NCI-H510A treated with DMSO at 0.1 percent for 48 hours (cell line): ENCODE measurements at regions not wholly inside any gene's neighbourhood (a gene's known extent, or its start where the extent isn't known, plus 50 kb on each side); places are given as distances from the start of the nearest gene placed in this dataset.

Source experiments
- DNase-seq: peaks from one replicate; lab custom pipeline; 2025; lab: John Stamatoyannopoulos, UW

- DNase-seq, result no peak
These were observed 100.4 kb downstream of the RFLNA start for GRCh38 chr12:124395284-124395752.

- DNase-seq, result no peak
These were observed 99.7 kb downstream of the RFLNA start for GRCh38 chr12:124394462-124395128.

- no peak for DNase-seq
These were observed 98.9 kb downstream of the RFLNA start for GRCh38 chr12:124393831-124394230.

- DNase-seq, result no peak
These were observed 98.5 kb downstream of the RFLNA start for GRCh38 chr12:124393414-124393790.

- DNase-seq, result peak; percentile 57
These were observed 97.9 kb downstream of the RFLNA start for GRCh38 chr12:124392667-124393413.

GRCh38 chr12:124392271-124392666, 97.4 kb downstream of the RFLNA start:
- DNase-seq, result peak; percentile 46

- DNase-seq, result no peak
These were observed 96.7 kb downstream of the RFLNA start for GRCh38 chr12:124391340-124392261.

GRCh38 chr12:124390442-124391097, 95.7 kb downstream of the RFLNA start:
- DNase-seq, result no peak

GRCh38 chr12:124389725-124390441, 95.0 kb downstream of the RFLNA start:
- no peak for DNase-seq

- DNase-seq, result peak; percentile 69
These were observed 94.3 kb downstream of the RFLNA start for GRCh38 chr12:124389138-124389724.

GRCh38 chr12:124388679-124389137, 93.8 kb downstream of the RFLNA start:
- peak; percentile 82 for DNase-seq

GRCh38 chr12:124388038-124388671, 93.3 kb downstream of the RFLNA start:
- no peak for DNase-seq

- peak; percentile 23 for DNase-seq
These were observed 92.6 kb downstream of the RFLNA start for GRCh38 chr12:124387528-124387911.

- no peak for DNase-seq
These were observed 92.0 kb downstream of the RFLNA start for GRCh38 chr12:124386661-124387527.

GRCh38 chr12:124386059-124386458, 91.2 kb downstream of the RFLNA start:
- no peak for DNase-seq

GRCh38 chr12:124385219-124385969, 90.5 kb downstream of the RFLNA start:
- no peak for DNase-seq

- no peak for DNase-seq
These were observed 89.5 kb downstream of the RFLNA start for GRCh38 chr12:124384299-124384894.

- DNase-seq, result no peak
These were observed 88.1 kb downstream of the RFLNA start for GRCh38 chr12:124383028-124383427.
